OCI-LY7 (cell line): ENCODE measurements at regions not wholly inside any gene's neighbourhood (a gene's known extent, or its start where the extent isn't known, plus 50 kb on each side); places are given as distances from the start of the nearest gene placed in this dataset.

Source experiments
- CTCF ChIP-seq: fragments of 200-600 bp; sonication (generic); conservative IDR thresholded peaks from 2 replicates; pipeline ENCODE4 v1.5.1; 2014; ENCODE audit warnings: mild to moderate bottlenecking, antibody characterized with exemption, low read length, moderate library complexity, mixed read lengths
- EZH2phosphoT487 ChIP-seq: fragments of 200-600 bp; sonication (generic); IDR thresholded peaks from 2 replicates; pipeline ENCODE4 v1.6.1; 2018; ENCODE audit warnings: low read depth, borderline replicate concordance, mild to moderate bottlenecking, mixed run types, antibody characterized with exemption, low read length, moderate library complexity, mixed read lengths

GRCh38 chrX:10981506-10981905 lies 129.6 kb upstream of the HCCS start:
- TF ChIP-seq CTCF (no peak), EZH2phosphoT487 (no peak)
